CD4-positive, alpha-beta T cell treated with Interferon gamma for 1 hour (primary cell): ENCODE measurements at regions not wholly inside any gene's neighbourhood (a gene's known extent, or its start where the extent isn't known, plus 50 kb on each side); places are given as distances from the start of the nearest gene placed in this dataset.
"Not testable (repeated sequence)": the region's sequence is repeated elsewhere in the genome, so short reads cannot be mapped to it uniquely, and the experiment has no call there.

Source experiments
- DNase-seq: peaks from one replicate; pipeline ENCODE4 v3.0.0-alpha.2; 2020

GRCh38 chr4:66355328-66355727 is 685.0 kb upstream of the EPHA5 start:
- DNase-seq: no peak

- no peak for DNase-seq
These were observed 681.5 kb upstream of the EPHA5 start for GRCh38 chr4:66351761-66352160.

- no peak for DNase-seq
These were observed 670.1 kb upstream of the EPHA5 start for GRCh38 chr4:66340286-66340893.

DNA sequence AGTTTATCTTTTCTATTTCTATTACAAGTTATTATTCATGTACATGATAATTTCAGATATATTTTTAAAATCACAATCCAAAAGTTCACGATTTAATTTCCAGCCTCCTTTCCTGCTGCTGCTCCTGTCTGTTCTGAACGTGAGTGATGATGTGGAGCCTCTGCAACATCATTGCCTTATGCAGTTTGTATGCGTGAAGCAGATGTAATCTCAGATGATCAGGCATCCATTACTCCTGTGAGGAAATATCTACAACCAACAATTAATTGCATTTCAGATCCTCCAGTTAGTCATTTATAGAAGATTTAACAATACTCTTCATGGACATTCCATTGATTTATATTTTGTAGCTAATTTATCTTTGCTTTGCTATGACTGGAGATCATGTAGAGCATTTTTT is 668.7 kb upstream of the EPHA5 start:
- no peak for DNase-seq

DNA sequence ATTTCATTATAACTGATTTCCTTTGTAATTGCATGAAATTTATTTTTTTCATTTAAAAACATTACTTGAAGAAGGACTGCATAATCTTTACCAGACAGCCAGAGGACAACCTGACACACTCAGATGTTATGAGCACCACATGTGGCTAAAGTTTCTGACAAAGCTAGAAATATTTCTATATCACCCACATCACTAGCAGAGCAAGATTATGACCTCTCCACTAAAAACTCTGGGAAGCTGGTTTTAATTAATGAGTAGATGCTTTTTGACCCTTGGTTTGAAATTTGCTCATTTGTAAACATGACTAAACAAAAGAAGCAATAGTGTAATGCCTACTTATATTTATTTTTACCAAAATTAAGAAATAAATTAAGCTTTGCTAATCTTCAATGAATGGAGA is 661.5 kb upstream of the EPHA5 start:
- no peak for DNase-seq

DNA sequence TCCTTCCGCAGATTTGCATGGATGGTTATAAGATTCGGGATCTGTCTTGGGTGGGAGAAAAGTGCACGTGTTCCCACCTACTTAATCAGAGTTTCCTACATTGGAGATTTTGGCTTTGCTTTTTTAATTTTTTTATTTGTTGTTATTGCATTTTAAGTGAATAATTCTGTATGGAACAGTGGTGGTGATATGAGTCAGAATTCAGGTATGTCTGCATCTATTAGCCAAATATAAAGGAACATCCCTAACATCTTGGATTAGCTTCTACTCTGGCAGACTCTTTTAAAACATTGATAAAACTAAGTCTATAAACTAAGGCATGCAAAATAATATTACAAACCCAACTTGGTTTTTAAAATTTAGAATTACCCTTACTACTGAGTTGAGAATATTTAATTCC is 659.8 kb upstream of the EPHA5 start:
- no peak for DNase-seq

- no peak for DNase-seq
These were observed 658.7 kb upstream of the EPHA5 start for GRCh38 chr4:66328803-66329574.

DNA sequence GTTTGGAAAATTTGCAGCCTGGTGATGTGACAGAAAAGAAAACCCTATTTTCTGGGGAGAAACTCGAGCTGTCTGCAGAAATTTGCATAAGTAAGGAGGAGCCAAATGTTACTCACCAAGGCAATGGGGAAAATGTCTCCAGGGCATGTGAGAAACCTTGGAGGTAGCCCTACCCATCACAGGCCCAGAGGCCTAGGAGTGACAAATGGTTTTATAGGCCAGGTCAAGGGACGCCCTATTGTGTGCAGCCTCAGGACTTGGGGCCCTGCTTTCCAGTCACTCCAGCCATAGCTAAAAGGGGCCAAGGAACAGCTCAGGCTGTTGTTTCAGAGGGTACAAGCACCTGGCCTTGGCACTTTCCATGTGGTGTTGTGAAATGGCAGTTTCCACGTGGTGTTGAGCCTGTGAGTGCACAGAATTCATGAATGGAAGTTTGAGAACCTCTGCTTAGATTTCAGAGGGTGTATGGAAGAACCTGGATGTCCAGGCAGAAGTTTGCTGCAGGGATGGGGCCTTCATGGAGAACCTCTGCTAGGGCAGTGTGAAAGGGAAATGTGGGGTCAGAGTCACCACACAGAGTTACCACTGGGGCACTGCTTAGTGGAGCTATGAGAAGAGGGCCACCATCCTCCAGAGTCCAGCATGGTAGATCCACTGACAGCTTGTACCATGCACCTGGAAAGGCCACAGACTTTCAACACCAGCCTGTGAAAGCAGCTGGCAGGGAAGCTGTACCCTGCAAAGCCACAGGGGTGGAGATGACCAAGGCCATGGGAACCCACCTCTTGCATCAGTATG is 637.6 kb upstream of the EPHA5 start:
- no peak for DNase-seq

DNA sequence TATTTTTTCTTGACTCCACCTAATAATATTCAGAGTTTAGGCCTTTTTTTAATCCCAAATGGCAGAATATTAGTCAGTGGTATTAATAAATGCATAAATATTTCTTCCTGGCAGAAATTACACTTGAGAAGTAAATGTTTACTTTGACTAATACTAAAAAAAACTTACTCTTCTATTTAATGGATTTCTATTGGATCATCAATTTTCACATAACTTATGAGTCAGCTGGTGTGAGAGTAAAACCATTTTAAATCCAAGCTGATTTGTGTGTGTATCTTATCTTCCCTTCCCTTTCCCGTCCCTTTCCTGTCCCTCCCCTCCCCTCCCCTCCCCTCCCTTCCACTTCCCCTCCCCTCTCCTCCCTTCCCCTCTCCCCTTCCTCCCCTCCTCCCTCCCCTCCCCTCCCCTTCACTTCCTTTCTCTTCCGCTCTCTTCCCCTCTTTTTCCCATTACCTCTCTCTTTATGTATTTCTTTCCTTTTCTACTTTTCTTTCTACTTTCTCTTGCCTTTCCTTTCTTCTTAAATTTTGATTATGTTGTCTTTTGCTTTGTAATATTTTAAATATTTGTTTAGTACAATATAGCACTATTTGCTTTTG is 630.1 kb upstream of the EPHA5 start:
- DNase-seq: no peak

DNA sequence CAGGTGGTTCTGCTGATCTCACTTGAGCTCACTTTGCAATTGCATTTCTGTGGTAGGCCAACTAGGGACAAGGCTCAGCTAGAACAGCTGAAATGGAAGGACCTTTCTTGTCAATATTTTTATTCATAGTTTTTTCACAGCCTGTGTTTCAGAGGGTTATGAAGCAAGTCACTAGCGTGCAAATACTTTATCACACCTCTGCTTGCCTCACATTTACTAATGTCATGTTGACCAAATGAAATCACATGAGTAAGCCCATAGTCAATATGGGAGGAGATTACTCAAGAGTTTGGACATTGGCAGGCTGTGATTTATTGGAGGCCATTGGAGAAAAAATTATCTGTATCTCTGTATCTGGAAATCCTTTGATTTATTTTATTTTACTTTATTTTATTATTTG is 628.3 kb upstream of the EPHA5 start:
- no peak for DNase-seq

- no peak for DNase-seq
These were observed 627.4 kb upstream of the EPHA5 start for GRCh38 chr4:66297703-66298102.

DNA sequence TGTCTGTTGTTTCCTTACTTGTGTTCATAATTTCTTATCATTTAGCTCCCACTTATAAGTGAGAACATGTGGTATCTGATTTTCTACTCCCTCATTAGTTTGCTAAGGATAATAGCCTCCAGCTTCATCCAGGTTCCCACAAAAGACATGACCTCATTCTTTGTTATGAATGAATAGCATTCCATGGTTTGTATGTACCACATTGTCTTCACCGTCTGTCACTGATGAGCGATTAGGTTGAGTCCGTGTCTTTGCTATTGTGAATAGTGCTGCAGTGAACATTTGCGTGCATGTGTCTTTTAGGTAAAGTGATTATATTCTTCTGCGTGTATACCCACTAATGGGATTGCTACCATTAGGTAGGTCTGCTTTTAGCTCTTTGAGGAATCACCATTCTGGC is 624.3 kb upstream of the EPHA5 start:
- no peak for DNase-seq

DNA sequence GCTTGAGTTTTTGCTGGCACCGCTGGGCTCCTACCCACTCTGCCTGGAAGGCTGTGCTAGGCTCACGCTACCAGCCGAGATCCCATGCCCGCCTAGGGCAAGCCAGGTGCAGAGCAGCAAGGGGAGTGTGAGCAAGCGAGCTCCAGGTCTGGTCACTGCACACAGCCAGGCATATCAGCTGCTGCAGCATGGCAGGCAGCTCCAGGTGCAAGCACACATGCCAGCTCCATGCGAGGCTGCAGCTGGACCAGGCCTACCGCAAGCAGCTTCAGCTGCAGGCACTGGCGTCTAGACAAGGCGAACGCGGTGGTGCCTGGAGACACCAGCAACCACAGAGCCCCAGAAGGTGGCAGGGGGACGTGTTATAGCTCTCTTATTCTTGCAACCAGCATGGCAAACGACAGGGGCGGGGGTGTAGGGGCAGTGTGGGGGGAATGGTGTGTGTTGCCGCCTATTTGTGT is 614.7 kb upstream of the EPHA5 start:
- no peak for DNase-seq

DNA sequence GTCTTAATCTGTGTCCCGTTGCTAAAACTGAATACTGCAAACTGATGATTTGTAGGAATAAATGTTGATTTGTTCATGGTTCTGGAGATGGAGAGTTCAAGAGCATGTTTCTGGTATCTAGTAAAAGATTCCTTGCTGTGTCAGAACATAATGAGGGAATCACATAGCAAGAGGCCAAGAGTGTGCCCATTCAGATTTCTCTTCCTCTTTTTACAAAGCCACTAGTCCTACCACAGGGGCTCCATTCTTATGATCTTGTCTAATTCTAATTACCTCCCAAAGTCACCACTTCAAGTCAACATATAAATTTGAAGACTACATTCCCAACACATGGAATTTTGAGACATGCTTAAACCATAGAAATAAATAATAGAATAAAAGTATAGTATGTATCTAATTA is 608.8 kb upstream of the EPHA5 start:
- DNase-seq: no peak

DNA sequence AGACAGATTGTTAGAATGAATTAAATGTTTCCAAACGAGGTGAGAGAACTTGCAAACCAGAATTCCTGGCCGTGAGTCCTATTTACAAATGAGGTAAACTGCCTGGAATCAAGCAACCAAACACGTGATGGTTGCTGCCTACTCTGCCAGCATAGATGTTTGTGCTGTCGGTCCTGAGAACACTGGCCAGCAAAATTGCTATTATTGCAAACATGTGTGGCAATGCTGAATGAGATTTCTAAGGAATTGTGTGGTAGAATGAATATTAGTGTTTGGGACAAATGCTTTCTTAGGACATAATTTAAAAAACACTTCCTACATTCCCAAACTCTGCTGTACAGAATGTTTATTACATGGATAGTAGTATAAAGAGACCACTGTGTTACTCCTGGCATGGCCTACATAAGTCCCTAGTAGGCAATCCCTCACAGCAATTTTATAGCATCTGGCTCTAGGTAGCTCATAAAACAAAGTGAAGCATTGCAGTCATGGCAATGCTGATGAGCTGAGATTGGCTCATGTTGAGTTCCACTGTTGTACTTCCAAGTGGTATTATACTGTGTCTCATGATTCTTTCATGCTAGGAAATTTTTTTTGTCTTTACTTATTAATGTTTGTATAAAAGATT is 605.2 kb upstream of the EPHA5 start:
- no peak for DNase-seq

GRCh38 chr4:66273110-66273509 is 602.8 kb upstream of the EPHA5 start:
- no peak for DNase-seq

GRCh38 chr4:66270356-66270755 is 600.1 kb upstream of the EPHA5 start:
- not testable (repeated sequence) for DNase-seq

DNA sequence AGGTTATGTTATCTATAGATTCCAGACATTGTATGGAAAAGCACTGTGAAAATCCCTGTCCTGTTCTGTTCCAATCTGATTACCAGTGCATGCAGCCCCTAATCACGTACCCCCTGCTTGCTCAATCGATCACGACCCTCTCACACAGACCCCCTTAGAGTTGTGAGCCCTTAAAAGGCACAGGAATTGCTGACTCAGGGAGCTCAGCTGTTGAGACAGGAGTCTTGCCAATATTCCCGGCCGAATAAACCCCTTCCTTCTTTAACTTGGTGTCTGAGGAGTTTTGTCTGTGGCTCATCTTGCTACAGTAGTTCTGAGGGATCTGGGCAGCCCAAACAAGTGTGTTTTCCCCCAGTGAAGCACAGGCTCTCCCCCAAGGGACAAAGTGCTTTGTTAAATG is 596.3 kb upstream of the EPHA5 start:
- DNase-seq: not testable (repeated sequence)

GRCh38 chr4:66266035-66266434 is 595.7 kb upstream of the EPHA5 start:
- DNase-seq: no peak

GRCh38 chr4:66252291-66252690 is 582.0 kb upstream of the EPHA5 start:
- DNase-seq: no peak

- no peak for DNase-seq
These were observed 576.4 kb upstream of the EPHA5 start for GRCh38 chr4:66246643-66247042.

- DNase-seq: no peak
These were observed 565.6 kb upstream of the EPHA5 start for GRCh38 chr4:66235876-66236275.

GRCh38 chr4:66229885-66230284 is 559.6 kb upstream of the EPHA5 start:
- no peak for DNase-seq
